Peyer's patch (tissue), 4 donors: ENCODE measurements at regions not wholly inside any gene's neighbourhood (a gene's known extent, or its start where the extent isn't known, plus 50 kb on each side); places are given as distances from the start of the nearest gene placed in this dataset.

Source experiments
- DNase-seq, 3 donors: peaks; one replicate each; pipeline ENCODE4 v3.0.0-alpha.2; 2017 to 2019
- H3K27ac ChIP-seq, 4 donors: fragments of 200-600 bp; sonication (generic); one replicate each; pipeline ENCODE4 v1.5.1; 2016 to 2019
- H3K27me3 ChIP-seq, 2 donors: fragments of 200-600 bp; sonication (generic); one replicate each; pipeline ENCODE4 v1.5.1; 2019
- H3K36me3 ChIP-seq, 3 donors: fragments of 200-600 bp; sonication (generic); one replicate each; pipeline ENCODE4 v1.5.1; 2016 to 2019
- H3K4me1 ChIP-seq, 4 donors: fragments of 200-600 bp; sonication (generic); one replicate each; pipeline ENCODE4 v1.5.1; 2016 to 2019
- H3K4me3 ChIP-seq, 4 donors: fragments of 200-600 bp; sonication (generic); 1 replicate in 3 of 4; 2 replicates in 1 of 4; pipeline ENCODE4 v1.5.1; 2016 to 2019; ENCODE audit warnings: mild to moderate bottlenecking in 1 of 4
- H3K9me3 ChIP-seq, 4 donors: fragments of 200-600 bp; sonication (generic); one replicate each; pipeline ENCODE4 v1.5.1; 2016 to 2019; ENCODE audit warnings: mild to moderate bottlenecking in 1 of 4
- CTCF ChIP-seq, 6 experiments: fragments of 450-650 bp in 4 of 6; fragments of 200-600 bp in 2 of 6; sonication (generic) in 1 of 6; IDR thresholded peaks; one replicate each; pipeline ENCODE4 v1.5.1; 2017 to 2019; ENCODE audit warnings: antibody characterized with exemption in 6 of 6, mild to moderate bottlenecking in 3 of 6, moderate library complexity in 1 of 6
- POLR2A ChIP-seq, 2 donors: fragments of 450-650 bp; IDR thresholded peaks; one replicate each; pipeline ENCODE4 v1.5.1; 2017; ENCODE audit warnings: antibody characterized with exemption in 2 of 2, mild to moderate bottlenecking in 2 of 2, moderate library complexity in 2 of 2

- Histone ChIP-seq H3K27ac (no peak overlapping the region), H3K36me3 (no peaks in the 10 kb centered on the region), H3K4me3 (no peak overlapping the region), H3K4me1 (no peaks in the 10 kb centered on the region), H3K27me3 (no peaks in the 10 kb centered on the region), H3K9me3 (no peaks in the 10 kb centered on the region)
- TF ChIP-seq POLR2A (IDR thresholded peaks at IDR 0.05), result no peak
- no peak for TF ChIP-seq CTCF (IDR thresholded peaks at IDR 0.05)
- no peak for DNase-seq
Observed at GRCh38 chr10:128908499-128908898, 558.5 kb upstream of the MGMT start.

- Histone ChIP-seq H3K4me1 (no peaks in the 10 kb centered on the region), H3K36me3 (no peaks in the 10 kb centered on the region), H3K27me3 (no peaks in the 10 kb centered on the region), H3K27ac (no peak overlapping the region), H3K9me3 (no peaks in the 10 kb centered on the region), H3K4me3 (no peak overlapping the region)
- no peak for TF ChIP-seq POLR2A (IDR thresholded peaks at IDR 0.05)
- no peak for DNase-seq
Observed at GRCh38 chr10:128912568-128913311, 554.3 kb upstream of the MGMT start.

- no peak overlapping the region for H3K4me3 ChIP-seq
Observed at GRCh38 chr10:128914681-128915080, 552.4 kb upstream of the MGMT start.

DNA sequence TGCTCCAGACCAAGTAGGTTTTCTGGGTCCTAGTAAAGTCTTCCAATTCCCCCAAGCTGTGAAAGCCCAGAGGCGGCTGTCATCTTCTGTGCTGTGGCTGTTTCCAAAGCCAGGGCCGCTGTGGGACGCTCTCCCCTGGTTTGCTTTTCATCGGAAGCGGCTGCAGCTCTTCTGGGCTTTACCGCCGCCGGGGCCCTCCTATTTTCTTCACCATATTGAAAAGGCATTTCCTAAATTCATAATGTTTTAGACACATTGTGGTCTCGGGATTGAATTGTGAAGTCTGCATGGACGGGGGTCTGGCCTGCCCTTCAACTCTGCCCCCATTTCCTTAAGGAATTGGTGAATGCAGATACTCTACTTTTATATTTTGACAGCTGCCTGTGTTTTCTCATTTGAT lies 551.4 kb upstream of the MGMT start:
- no peak overlapping the region for H3K27ac ChIP-seq
- H3K27me3 ChIP-seq, result no peaks in the 10 kb centered on the region
- DNase-seq, result no peak
- no peaks in the 10 kb centered on the region for H3K9me3 ChIP-seq
- no peak overlapping the region for H3K4me3 ChIP-seq
- H3K4me1 ChIP-seq, result no peaks in the 10 kb centered on the region
- H3K36me3 ChIP-seq, result no peaks in the 10 kb centered on the region
- no peak for TF ChIP-seq POLR2A (IDR thresholded peaks at IDR 0.05)
- no peak for TF ChIP-seq CTCF (IDR thresholded peaks at IDR 0.05)

More at GRCh38 chr10:128914681-128915080, 552.4 kb upstream of the MGMT start:
- H3K27me3 ChIP-seq, result no peaks in the 10 kb centered on the region
- H3K27ac ChIP-seq, result no peak overlapping the region
- DNase-seq, result no peak
- no peak for TF ChIP-seq POLR2A (IDR thresholded peaks at IDR 0.05)
- TF ChIP-seq CTCF (IDR thresholded peaks at IDR 0.05), result no peak
- H3K36me3 ChIP-seq, result no peaks in the 10 kb centered on the region
- H3K9me3 ChIP-seq, result no peaks in the 10 kb centered on the region
- H3K4me1 ChIP-seq, result no peaks in the 10 kb centered on the region

DNA sequence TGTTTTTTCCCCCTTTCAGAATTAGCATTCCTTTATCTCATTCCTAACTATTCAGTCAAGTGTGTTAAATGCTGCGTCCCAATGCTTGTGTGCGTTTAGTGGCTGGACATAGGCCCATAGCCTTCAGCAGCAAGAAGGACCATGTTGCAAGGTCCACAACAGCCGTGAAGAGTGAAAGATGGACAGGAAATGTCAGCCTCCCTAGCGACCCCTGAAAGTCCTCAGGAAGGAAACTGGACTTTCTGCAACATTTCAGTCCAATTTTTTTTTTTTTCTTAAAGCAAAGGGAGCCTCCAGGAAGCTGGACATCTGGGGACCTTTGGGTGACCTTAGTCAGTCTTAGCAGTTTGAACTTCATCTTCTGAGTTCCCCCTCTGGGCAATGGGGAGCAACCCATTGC lies 550.7 kb upstream of the MGMT start:
- no peak for DNase-seq

More for the DNA sequence above, 550.7 kb upstream of the MGMT start:
- Histone ChIP-seq H3K4me1 (no peaks in the 10 kb centered on the region), H3K36me3 (no peaks in the 10 kb centered on the region), H3K9me3 (no peaks in the 10 kb centered on the region), H3K27ac (no peak overlapping the region), H3K27me3 (no peaks in the 10 kb centered on the region), H3K4me3 (no peak overlapping the region)
- TF ChIP-seq POLR2A (IDR thresholded peaks at IDR 0.05), result no peak
- TF ChIP-seq CTCF (IDR thresholded peaks at IDR 0.05), result no peak
